Liver (tissue), 8 donors: ENCODE measurements at regions not wholly inside any gene's neighbourhood (a gene's known extent, or its start where the extent isn't known, plus 50 kb on each side); places are given as distances from the start of the nearest gene placed in this dataset.

Source experiments
- DNase-seq: peaks from one replicate; pipeline ENCODE4 v3.0.0-alpha.2; 2017; ENCODE audit warnings: low spot score
- H3K27ac ChIP-seq, 2 donors: one replicate each; pipeline ENCODE4 v1.7.0; 2013; ENCODE audit warnings: inconsistent platforms in 2 of 2, low read length in 2 of 2, control low read depth in 1 of 2, low read depth in 1 of 2, mild to moderate bottlenecking in 1 of 2
- H3K27me3 ChIP-seq, 4 donors: one replicate each; pipeline versions ENCODE4 v1.6.1 to v1.7.0; 2013; ENCODE audit warnings: low read length in 3 of 4, inconsistent platforms in 1 of 4, mild to moderate bottlenecking in 1 of 4, moderate library complexity in 1 of 4; ENCODE audit not compliant: control insufficient read depth in 4 of 4, insufficient read depth in 4 of 4
- H3K36me3 ChIP-seq, 4 donors: one replicate each; pipeline versions ENCODE4 v1.6.1 to v1.7.0; 2013; ENCODE audit warnings: low read length in 3 of 4, mild to moderate bottlenecking in 3 of 4, low read depth in 1 of 4, moderate library complexity in 1 of 4; ENCODE audit not compliant: control insufficient read depth in 4 of 4, insufficient read depth in 3 of 4
- H3K4me1 ChIP-seq, 4 donors: one replicate each; pipeline versions ENCODE4 v1.6.1 to v1.7.0; 2013; ENCODE audit warnings: low read length in 3 of 4, mild to moderate bottlenecking in 3 of 4, moderate library complexity in 1 of 4; ENCODE audit not compliant: control insufficient read depth in 4 of 4, insufficient read depth in 4 of 4
- H3K4me3 ChIP-seq, 3 donors: one replicate each; pipeline versions ENCODE4 v1.6.1 to v1.7.0; 2013; ENCODE audit warnings: low read length in 3 of 3, control low read depth in 1 of 3, low read depth in 1 of 3, mild to moderate bottlenecking in 1 of 3
- H3K9ac ChIP-seq, 2 donors: one replicate each; pipeline ENCODE4 v1.7.0; 2013; ENCODE audit warnings: low read length in 2 of 2, mild to moderate bottlenecking in 2 of 2, moderate library complexity in 2 of 2, control low read depth in 1 of 2, low read depth in 1 of 2
- H3K9me3 ChIP-seq, 4 donors: one replicate each; pipeline versions ENCODE4 v1.6.1 to v1.7.0; 2013; ENCODE audit warnings: low read length in 3 of 4; ENCODE audit not compliant: control insufficient read depth in 4 of 4
- ATF3 ChIP-seq: IDR thresholded peaks from 2 replicates; pipeline ENCODE4 v1.6.1; 2016; ENCODE audit warnings: antibody characterized with exemption
- CTCF ChIP-seq: fragments of 150-350 bp; IDR thresholded peaks from 2 replicates; pipeline ENCODE4 v1.5.1; 2017; ENCODE audit warnings: improper control_type of control experiment, low read depth, low read length; ENCODE audit not compliant: missing input control
- EGR1 ChIP-seq, 2 donors: IDR thresholded peaks; 2 replicates each; pipeline ENCODE4 v1.6.1; 2016 to 2018; ENCODE audit warnings: antibody characterized with exemption in 2 of 2, low read depth in 2 of 2
- FOXA1 ChIP-seq: IDR thresholded peaks from 2 replicates; pipeline ENCODE4 v1.6.1; 2016; ENCODE audit warnings: antibody characterized with exemption
- FOXA2 ChIP-seq: IDR thresholded peaks from 2 replicates; pipeline ENCODE4 v1.6.1; 2016; ENCODE audit warnings: antibody characterized with exemption
- HNF4A ChIP-seq, 2 donors: conservative IDR thresholded peaks; 2 replicates each; pipeline ENCODE4 v1.6.1; 2016; ENCODE audit warnings: antibody characterized with exemption in 2 of 2, mild to moderate bottlenecking in 2 of 2
- HNF4G ChIP-seq: IDR thresholded peaks from 2 replicates; pipeline ENCODE4 v1.6.1; 2016; ENCODE audit warnings: antibody characterized with exemption
- JUND ChIP-seq, 2 donors: IDR thresholded peaks; 2 replicates each; pipeline ENCODE4 v1.6.1; 2016; ENCODE audit warnings: antibody characterized with exemption in 2 of 2
- MAX ChIP-seq: IDR thresholded peaks from 2 replicates; pipeline ENCODE4 v1.6.1; 2016; ENCODE audit warnings: antibody characterized with exemption
- NR2F2 ChIP-seq: IDR thresholded peaks from 2 replicates; pipeline ENCODE4 v1.6.1; 2016; ENCODE audit warnings: antibody characterized with exemption
- RAD21 ChIP-seq, 2 donors: IDR thresholded peaks; 2 replicates each; pipeline ENCODE4 v1.6.1; 2016; ENCODE audit warnings: antibody characterized with exemption in 2 of 2, mild to moderate bottlenecking in 2 of 2
- REST ChIP-seq: IDR thresholded peaks from 2 replicates; pipeline ENCODE4 v1.6.1; 2016; ENCODE audit warnings: antibody characterized with exemption, mild to moderate bottlenecking
- RXRA ChIP-seq, 2 donors: IDR thresholded peaks; 2 replicates each; pipeline ENCODE4 v1.6.1; 2017 to 2018; ENCODE audit warnings: antibody characterized with exemption in 2 of 2, mild to moderate bottlenecking in 1 of 2
- YY1 ChIP-seq: IDR thresholded peaks from 2 replicates; pipeline ENCODE4 v1.6.1; 2016; ENCODE audit warnings: antibody characterized with exemption, mild to moderate bottlenecking
- ZBTB33 ChIP-seq: IDR thresholded peaks from 2 replicates; pipeline ENCODE4 v1.6.1; 2016; ENCODE audit warnings: antibody characterized with exemption
- WGBS: extraction: QIAGEN DNeasy Blood & Tissue Kit; methylation state at CpG from one replicate; pipeline ENCODE4 v1.1.7; 2013; 5-methylcytosine and 5-hydroxymethylcytosine counted together
- donor health status: healthy.
- donor health status: healthy.
- donor health status: healthy.
- donor health status: healthy.
- donor health status: healthy.

GRCh38 chr6:87925373-87926060 lies 122.1 kb upstream of the SPACA1 start:
- peaks cover 0 to 2% (median 0%) of the 10 kb centered on the region in 4 donors for H3K4me1 ChIP-seq
- H3K9ac ChIP-seq, result no peak overlapping the region
- no peak overlapping the region for H3K4me3 ChIP-seq
- no peak for DNase-seq
- no peak for TF ChIP-seq MAX
- H3K9me3 ChIP-seq, result no peaks in the 10 kb centered on the region
- no peaks in the 10 kb centered on the region for H3K36me3 ChIP-seq
- 80% methylated on average over 7 of the region's 7 CpGs for WGBS
- H3K27ac ChIP-seq, result no peak overlapping the region
- H3K27me3 ChIP-seq, result no peaks in the 10 kb centered on the region

- H3K4me1 ChIP-seq, result no peaks in the 10 kb centered on the region
- H3K36me3 ChIP-seq, result no peaks in the 10 kb centered on the region
- H3K27me3 ChIP-seq, result no peaks in the 10 kb centered on the region
- no peak for DNase-seq
- 92% methylated on average over 7 of the region's 7 CpGs for WGBS
- no peaks in the 10 kb centered on the region for H3K9me3 ChIP-seq
- H3K9ac ChIP-seq, result no peak overlapping the region
- TF ChIP-seq YY1 (no peak), NR2F2 (no peak), ZBTB33 (no peak), RAD21 (IDR thresholded peaks at IDR 0.05) (no peak), MAX (no peak), REST (no peak), FOXA1 (no peak), HNF4G (no peak), EGR1 (IDR thresholded peaks at IDR 0.05; ENCODE audit: low read depth in 2 of 2) (no peak)
- H3K27ac ChIP-seq, result no peak overlapping the region
- no peak overlapping the region for H3K4me3 ChIP-seq
These were observed 124.1 kb upstream of the SPACA1 start for GRCh38 chr6:87923389-87924050.

- Histone ChIP-seq H3K9ac (no peak overlapping the region), H3K36me3 (no peaks in the 10 kb centered on the region), H3K27ac (no peak overlapping the region), H3K4me3 (no peak overlapping the region), H3K9me3 (no peaks in the 10 kb centered on the region), H3K4me1 (no peaks in the 10 kb centered on the region), H3K27me3 (no peaks in the 10 kb centered on the region)
- WGBS, result 52% methylated on average over 2 of the region's 2 CpGs
- DNase-seq, result no peak
- TF ChIP-seq FOXA2 (no peak), MAX (no peak), ZBTB33 (no peak), CTCF (no peak), JUND (IDR thresholded peaks at IDR 0.05) (no peak), FOXA1 (no peak), ATF3 (no peak), RAD21 (IDR thresholded peaks at IDR 0.05) (no peak), NR2F2 (no peak), YY1 (no peak), RXRA (IDR thresholded peaks at IDR 0.05) (no peak), HNF4A (conservative IDR thresholded peaks at IDR 0.05) (no peak)
These were observed 124.7 kb upstream of the SPACA1 start for GRCh38 chr6:87922947-87923330.
